ENCODE measurements at regions not wholly inside any gene's neighbourhood (a gene's known extent, or its start where the extent isn't known, plus 50 kb on each side); places are given as distances from the start of the nearest gene placed in this dataset.

GRCh38 chr13:63586467-63586866, 2170.8 kb upstream of the PCDH20 start:
- TF ChIP-seq EZH2phosphoT487 (IDR thresholded peaks at IDR 0.05; ENCODE audit: low read depth, severe bottlenecking, unreplicated experiment) (no peak), CTCF (IDR thresholded peaks at IDR 0.05; ENCODE audit: poor library complexity) (no peak)

Data from hepatocyte (in vitro differentiated cells).